BE2C (cell line): ENCODE measurements at regions not wholly inside any gene's neighbourhood (a gene's known extent, or its start where the extent isn't known, plus 50 kb on each side); places are given as distances from the start of the nearest gene placed in this dataset.

Experiments
- DNase-seq: peaks from one replicate; pipeline ENCODE4 v3.0.0-alpha.2; 2020
- H3K27me3 ChIP-seq: fragments of 250-450 bp; sonication (Bioruptor Pico); 2 replicates; pipeline ENCODE4 v1.5.1; 2020; ENCODE audit warnings: mild to moderate bottlenecking
- H3K36me3 ChIP-seq: fragments of 250-450 bp; sonication (Bioruptor Pico); 2 replicates; pipeline ENCODE4 v1.5.1; 2020; ENCODE audit warnings: mild to moderate bottlenecking
- H3K4me1 ChIP-seq: fragments of 250-450 bp; sonication (Bioruptor Pico); 2 replicates; pipeline ENCODE4 v1.5.1; 2020
- H3K4me3 ChIP-seq: 2 replicates; pipeline ENCODE4 v1.5.1; 2011; ENCODE audit warnings: low read depth, low read length
- H3K9me3 ChIP-seq: fragments of 250-450 bp; sonication (Bioruptor Pico); 2 replicates; pipeline ENCODE4 v1.5.1; 2020
- TF ChIP-seq, protein P1 (sequence below): IDR thresholded peaks from 2 replicates; pipeline ENCODE4 v1.5.1; 2012; ENCODE audit warnings: mild to moderate bottlenecking, low read depth, low read length

DNA sequence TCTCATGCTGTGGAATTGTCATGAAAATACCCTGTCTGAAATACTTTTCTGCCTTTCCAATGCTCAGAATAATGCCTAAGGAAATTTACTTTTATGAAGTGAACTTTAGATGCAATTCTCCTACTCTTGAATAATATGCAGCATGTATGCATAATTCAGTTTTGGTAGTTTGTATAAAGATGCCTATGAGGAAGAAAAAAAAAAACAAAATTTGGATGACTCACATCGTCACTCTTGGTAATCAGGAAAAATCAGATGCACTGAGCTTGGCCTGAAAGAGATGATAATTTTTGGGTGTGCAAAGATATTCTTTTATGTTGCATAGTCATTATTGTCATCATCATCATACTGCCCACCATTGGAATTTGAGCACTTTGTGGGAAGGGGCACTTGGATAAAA lies 382.1 kb downstream of the ANKRD7 start:
- no peak for DNase-seq
- Histone ChIP-seq H3K4me3 (no peak overlapping the region), H3K36me3 (no peaks in the 10 kb centered on the region), H3K4me1 (no peaks in the 10 kb centered on the region), H3K9me3 (no peaks in the 10 kb centered on the region; the same call in 1 of the 2 replicates), H3K27me3 (no peaks in the 10 kb centered on the region)
- TF ChIP-seq, protein P1, sequence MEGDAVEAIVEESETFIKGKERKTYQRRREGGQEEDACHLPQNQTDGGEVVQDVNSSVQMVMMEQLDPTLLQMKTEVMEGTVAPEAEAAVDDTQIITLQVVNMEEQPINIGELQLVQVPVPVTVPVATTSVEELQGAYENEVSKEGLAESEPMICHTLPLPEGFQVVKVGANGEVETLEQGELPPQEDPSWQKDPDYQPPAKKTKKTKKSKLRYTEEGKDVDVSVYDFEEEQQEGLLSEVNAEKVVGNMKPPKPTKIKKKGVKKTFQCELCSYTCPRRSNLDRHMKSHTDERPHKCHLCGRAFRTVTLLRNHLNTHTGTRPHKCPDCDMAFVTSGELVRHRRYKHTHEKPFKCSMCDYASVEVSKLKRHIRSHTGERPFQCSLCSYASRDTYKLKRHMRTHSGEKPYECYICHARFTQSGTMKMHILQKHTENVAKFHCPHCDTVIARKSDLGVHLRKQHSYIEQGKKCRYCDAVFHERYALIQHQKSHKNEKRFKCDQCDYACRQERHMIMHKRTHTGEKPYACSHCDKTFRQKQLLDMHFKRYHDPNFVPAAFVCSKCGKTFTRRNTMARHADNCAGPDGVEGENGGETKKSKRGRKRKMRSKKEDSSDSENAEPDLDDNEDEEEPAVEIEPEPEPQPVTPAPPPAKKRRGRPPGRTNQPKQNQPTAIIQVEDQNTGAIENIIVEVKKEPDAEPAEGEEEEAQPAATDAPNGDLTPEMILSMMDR, result no peak

DNA sequence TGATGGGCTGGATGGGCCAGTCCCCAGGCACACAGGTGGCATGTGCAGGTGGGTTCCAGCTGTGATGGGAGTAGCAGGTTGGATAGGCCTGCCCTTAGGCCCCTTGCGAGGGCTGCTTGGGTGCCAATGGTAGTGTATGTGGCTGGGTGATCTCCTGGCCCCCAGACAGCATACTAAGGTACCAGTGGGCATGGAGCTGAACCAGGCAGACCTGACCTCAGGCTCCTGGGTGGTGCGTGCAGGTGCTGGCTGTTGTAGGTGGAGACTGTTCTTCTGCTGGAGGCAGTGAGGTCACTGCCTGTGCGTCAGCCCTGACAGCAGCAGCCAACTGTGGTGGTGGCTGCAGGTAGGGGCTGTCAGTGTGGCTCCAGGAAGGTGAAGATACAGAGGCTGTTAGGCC lies 384.7 kb downstream of the ANKRD7 start:
- Histone ChIP-seq H3K27me3 (no peaks in the 10 kb centered on the region), H3K4me1 (no peaks in the 10 kb centered on the region), H3K9me3 (no peaks in the 10 kb centered on the region; the same call in 1 of the 2 replicates), H3K36me3 (no peaks in the 10 kb centered on the region), H3K4me3 (no peak overlapping the region)
- TF ChIP-seq, protein P1, result no peak
- no peak for DNase-seq

DNA sequence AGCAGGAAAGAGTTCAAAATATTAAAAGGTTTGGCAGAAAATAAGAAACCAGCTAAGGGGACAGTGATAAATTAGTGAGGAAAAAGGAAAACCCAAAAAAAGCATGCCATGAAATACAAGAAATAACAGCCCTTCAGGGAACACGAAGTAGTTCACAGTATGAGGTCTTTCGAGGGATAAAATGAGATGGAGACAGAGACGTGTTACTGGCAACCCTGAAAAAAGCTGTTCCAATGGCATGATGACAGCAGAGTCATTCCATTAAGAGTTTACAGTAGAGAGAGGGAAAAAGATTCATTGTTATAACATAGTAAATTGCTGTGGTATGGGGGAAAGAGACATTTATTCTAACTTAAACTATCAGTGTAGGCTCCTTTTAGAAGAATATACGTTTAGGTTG lies 391.2 kb downstream of the ANKRD7 start:
- DNase-seq, result no peak
- Histone ChIP-seq H3K4me3 (no peak overlapping the region), H3K36me3 (no peaks in the 10 kb centered on the region), H3K4me1 (no peaks in the 10 kb centered on the region), H3K9me3 (no peaks in the 10 kb centered on the region), H3K27me3 (no peaks in the 10 kb centered on the region)
- TF ChIP-seq, protein P1, result no peak

DNA sequence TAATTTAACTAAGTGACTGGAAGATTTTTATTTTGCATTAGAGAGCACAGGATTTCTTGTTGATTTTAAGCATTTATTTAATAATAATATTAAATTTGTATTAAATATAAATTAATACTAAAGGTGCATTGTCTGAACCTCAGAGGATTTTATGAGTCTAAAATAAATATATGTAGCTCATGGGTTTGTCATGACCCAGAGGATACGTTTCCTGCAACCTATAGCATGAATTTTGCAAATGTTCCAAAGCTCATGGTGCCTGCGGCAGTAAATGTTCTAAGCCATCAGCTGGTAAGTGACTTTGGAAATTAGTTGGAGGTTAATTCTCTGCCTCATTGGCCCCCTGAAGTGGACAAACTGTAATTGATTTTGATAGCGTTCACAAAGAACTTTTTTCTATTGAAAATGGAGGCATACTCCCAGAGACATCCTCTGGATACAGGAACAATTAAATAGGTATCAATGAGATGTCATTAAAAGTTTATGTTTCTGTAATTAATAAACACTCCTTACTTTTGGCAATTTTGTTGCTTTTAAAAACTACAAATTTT lies 397.4 kb downstream of the ANKRD7 start:
- H3K9me3 ChIP-seq, result no peaks in the 10 kb centered on the region
- no peak overlapping the region for H3K4me3 ChIP-seq
- TF ChIP-seq, protein P1, result no peak
- no peaks in the 10 kb centered on the region for H3K36me3 ChIP-seq
- no peaks in the 10 kb centered on the region for H3K27me3 ChIP-seq
- DNase-seq, result no peak
- H3K4me1 ChIP-seq, result no peaks in the 10 kb centered on the region

DNA sequence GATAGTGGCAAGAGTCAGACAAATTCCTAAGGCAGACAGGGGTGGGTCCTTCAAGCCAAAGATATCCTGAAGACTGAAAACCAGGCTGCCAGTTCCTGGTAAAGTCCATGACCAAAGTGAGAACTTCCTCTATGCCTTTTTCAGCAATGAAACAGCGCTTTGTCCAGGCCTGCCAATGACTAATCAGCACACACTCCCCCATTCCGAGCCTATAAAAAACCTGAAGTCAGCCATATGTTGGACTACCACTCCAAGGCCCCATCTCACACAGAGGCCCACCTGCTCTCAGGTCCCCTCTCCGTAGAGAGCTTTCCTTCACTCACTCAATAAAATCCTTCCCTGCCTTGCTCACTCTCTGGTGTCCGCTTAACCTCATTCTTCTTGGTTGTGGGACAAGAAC lies 402.2 kb downstream of the ANKRD7 start:
- Histone ChIP-seq H3K36me3 (no peaks in the 10 kb centered on the region), H3K4me1 (no peaks in the 10 kb centered on the region), H3K27me3 (no peaks in the 10 kb centered on the region), H3K4me3 (no peak overlapping the region), H3K9me3 (no peaks in the 10 kb centered on the region)
- TF ChIP-seq, protein P1, result no peak
- no peak for DNase-seq

DNA sequence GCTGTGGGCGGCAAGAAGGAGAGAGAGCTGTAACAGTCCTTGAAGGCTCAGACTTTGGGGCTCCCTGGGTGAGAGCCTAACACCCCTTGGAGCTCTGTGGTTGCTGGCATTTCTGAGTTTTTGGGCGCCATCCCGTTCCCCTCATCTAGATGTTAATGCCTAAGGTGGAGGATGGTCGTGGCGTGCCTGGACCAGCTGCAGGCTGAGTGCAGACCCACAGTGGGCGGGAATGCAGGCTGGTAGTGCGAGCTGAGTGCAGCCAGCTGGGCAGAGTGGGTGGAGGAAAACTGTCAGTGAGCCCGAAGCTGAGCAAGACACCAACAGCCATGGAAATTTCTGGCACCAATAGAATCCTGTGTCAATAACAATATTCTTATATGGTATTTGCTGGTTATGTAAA lies 403.0 kb downstream of the ANKRD7 start:
- H3K4me1 ChIP-seq, result no peaks in the 10 kb centered on the region
- no peak overlapping the region for H3K4me3 ChIP-seq
- H3K9me3 ChIP-seq, result no peaks in the 10 kb centered on the region
- no peaks in the 10 kb centered on the region for H3K27me3 ChIP-seq
- DNase-seq, result no peak
- TF ChIP-seq, protein P1, result no peak
- no peaks in the 10 kb centered on the region for H3K36me3 ChIP-seq
